Mucosa of descending colon (tissue), 3 donors: ENCODE measurements at regions not wholly inside any gene's neighbourhood (a gene's known extent, or its start where the extent isn't known, plus 50 kb on each side); places are given as distances from the start of the nearest gene placed in this dataset.

Source experiments
- ATAC-seq: fragments of 200-7000 bp; cut with Tn5 transposase; one replicate; pipeline ENCODE4 v1.9.1; 2020; ENCODE audit warnings: mild to moderate bottlenecking, moderate library complexity
- DNase-seq, 3 donors: peaks; one replicate each; pipeline ENCODE4 v3.0.0-alpha.2; 2020
- H3K36me3 ChIP-seq: fragments of 200-600 bp; one replicate; pipeline ENCODE4 v1.8.0; 2021; ENCODE audit warnings: low read depth, mild to moderate bottlenecking
- H3K4me1 ChIP-seq: fragments of 200-600 bp; one replicate; pipeline ENCODE4 v1.8.0; 2021; ENCODE audit warnings: low read depth, mild to moderate bottlenecking
- H3K4me3 ChIP-seq: fragments of 200-600 bp; one replicate; pipeline ENCODE4 v1.8.0; 2021; ENCODE audit warnings: mild to moderate bottlenecking
- H3K9me3 ChIP-seq: fragments of 200-600 bp; one replicate; pipeline ENCODE4 v1.8.0; 2021; ENCODE audit warnings: mild to moderate bottlenecking
- CTCF ChIP-seq: fragments of 200-600 bp; IDR thresholded peaks from one replicate; pipeline ENCODE4 v1.8.0; 2022; ENCODE audit warnings: antibody characterized with exemption, mild to moderate bottlenecking
- intact Hi-C, 2 donors: fragments of 100-400 bp; cut with DNase I in 1 of 2; cut with micrococcal nuclease in 1 of 2; formaldehyde crosslinking; loops; one replicate each; pipeline versions ENCODE4 v1.11.0 to v1.11.1; 2022; cut with DNase I, micrococcal nuclease
- donor health status: DM: no; HTN: no; CAD: no; lungs with moderate emphysema.
- donor health status: DM: no; HTN: no; CAD: no.
- donor health status: DM: no; HTN: yes; CAD: no.

GRCh38 chr11:112858289-112859023, 102.8 kb upstream of the NCAM1 start:
- no peak for ATAC-seq
- intact Hi-C loops, result no loop called here
- no peak for TF ChIP-seq CTCF
- no peaks in the 10 kb centered on the region for H3K4me1 ChIP-seq
- H3K36me3 ChIP-seq, result no peaks in the 10 kb centered on the region
- H3K9me3 ChIP-seq, result peaks cover 10% of the 10 kb centered on the region
- no peak for DNase-seq
- H3K4me3 ChIP-seq, result no peak overlapping the region

- TF ChIP-seq CTCF, result no peak
- ATAC-seq, result no peak
- Histone ChIP-seq H3K36me3 (no peaks in the 10 kb centered on the region), H3K9me3 (peaks cover 10% of the 10 kb centered on the region), H3K4me1 (no peaks in the 10 kb centered on the region), H3K4me3 (no peak overlapping the region)
- intact Hi-C loops, result no loop called here
- DNase-seq, result no peak
These were observed 101.4 kb upstream of the NCAM1 start for GRCh38 chr11:112859787-112860186.

- Histone ChIP-seq H3K4me1 (no peaks in the 10 kb centered on the region), H3K4me3 (no peak overlapping the region), H3K36me3 (no peaks in the 10 kb centered on the region), H3K9me3 (peaks cover 10% of the 10 kb centered on the region)
- ATAC-seq, result no peak
- DNase-seq, result no peak
- intact Hi-C loops, result no loop called here
- no peak for TF ChIP-seq CTCF
These were observed 99.9 kb upstream of the NCAM1 start for GRCh38 chr11:112861356-112861755.

- DNase-seq (no peak), ATAC-seq (no peak)
- Histone ChIP-seq H3K4me3 (no peak overlapping the region), H3K9me3 (peaks cover 10% of the 10 kb centered on the region), H3K4me1 (no peaks in the 10 kb centered on the region), H3K36me3 (no peaks in the 10 kb centered on the region)
- TF ChIP-seq CTCF, result no peak
- intact Hi-C loops, result no loop called here
These were observed 97.9 kb upstream of the NCAM1 start for GRCh38 chr11:112863305-112863704.

GRCh38 chr11:112864672-112865071, 96.5 kb upstream of the NCAM1 start:
- intact Hi-C loops, result no loop called here
- no peak for TF ChIP-seq CTCF

More at GRCh38 chr11:112864672-112865071, 96.5 kb upstream of the NCAM1 start:
- no peaks in the 10 kb centered on the region for H3K4me1 ChIP-seq
- no peak overlapping the region for H3K4me3 ChIP-seq
- DNase-seq (no peak), ATAC-seq (no peak)
- peaks cover 10% of the 10 kb centered on the region for H3K9me3 ChIP-seq
- no peaks in the 10 kb centered on the region for H3K36me3 ChIP-seq
